ENCODE measurements at regions not wholly inside any gene's neighbourhood (a gene's known extent, or its start where the extent isn't known, plus 50 kb on each side); places are given as distances from the start of the nearest gene placed in this dataset.

GRCh38 chr12:12017135-12017581 lies 53.6 kb upstream of the BCL2L14 start:
- no peak for DNase-seq

GRCh38 chr12:12017798-12018197 lies 52.9 kb upstream of the BCL2L14 start:
- DNase-seq: no peak

- DNase-seq: no peak
These were observed 52.3 kb upstream of the BCL2L14 start for GRCh38 chr12:12018454-12018853.

GRCh38 chr12:12019881-12020280 lies 50.9 kb upstream of the BCL2L14 start:
- no peak for DNase-seq

GRCh38 chr12:12020762-12021161 lies 50.0 kb upstream of the BCL2L14 start:
- DNase-seq: no peak

Measured in OCI-M1 (cell line).